ENCODE measurements at regions not wholly inside any gene's neighbourhood (a gene's known extent, or its start where the extent isn't known, plus 50 kb on each side); places are given as distances from the start of the nearest gene placed in this dataset.

DNA sequence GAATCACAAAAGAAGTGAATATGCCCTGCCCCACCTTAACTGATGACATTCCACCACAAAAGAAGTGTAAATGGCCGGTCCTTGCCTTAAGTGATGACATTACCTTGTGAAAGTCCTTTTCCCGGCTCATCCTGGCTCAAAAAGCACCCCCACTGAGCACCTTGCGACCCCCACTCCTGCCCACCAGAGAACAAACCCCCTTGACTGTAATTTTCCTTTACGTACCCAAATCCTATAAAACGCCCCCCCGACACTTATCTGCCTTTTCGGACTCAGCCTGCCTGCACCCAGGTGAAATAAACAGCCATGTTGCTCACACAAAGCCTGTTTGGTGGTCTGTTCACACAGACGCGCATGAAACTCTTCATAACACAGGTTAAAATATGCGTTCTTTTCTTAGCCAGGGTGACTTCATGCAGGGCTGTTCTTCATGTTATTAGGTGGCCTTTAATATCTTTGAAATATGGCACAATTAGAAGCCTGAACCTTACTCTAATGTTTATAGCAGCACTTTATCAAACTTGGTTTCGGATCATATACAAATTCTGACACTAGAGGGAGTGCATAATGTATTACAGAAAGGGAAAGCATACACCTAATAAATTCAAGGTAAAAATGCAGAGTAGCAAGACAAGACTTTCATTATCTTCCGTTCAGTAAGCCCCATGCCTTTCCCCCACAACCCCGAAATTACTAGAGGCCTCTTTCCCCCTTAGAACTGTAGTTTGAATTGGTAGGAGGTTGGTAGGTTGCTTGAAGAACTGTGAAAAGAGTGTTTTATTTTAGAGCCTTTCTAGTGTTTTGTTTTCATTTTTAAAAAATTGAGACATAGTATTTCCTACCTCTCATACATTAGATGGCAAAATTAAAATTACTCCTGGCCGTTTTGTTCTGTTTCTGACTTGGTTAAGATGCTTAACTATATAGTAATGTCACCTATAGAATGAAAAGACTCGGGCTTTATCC lies 117.9 kb downstream of the NPY start:
- peak overlapping the region; percentile 61; the same call in 1 of the 2 replicates for H3K27ac ChIP-seq
- TF ChIP-seq, protein P1, sequence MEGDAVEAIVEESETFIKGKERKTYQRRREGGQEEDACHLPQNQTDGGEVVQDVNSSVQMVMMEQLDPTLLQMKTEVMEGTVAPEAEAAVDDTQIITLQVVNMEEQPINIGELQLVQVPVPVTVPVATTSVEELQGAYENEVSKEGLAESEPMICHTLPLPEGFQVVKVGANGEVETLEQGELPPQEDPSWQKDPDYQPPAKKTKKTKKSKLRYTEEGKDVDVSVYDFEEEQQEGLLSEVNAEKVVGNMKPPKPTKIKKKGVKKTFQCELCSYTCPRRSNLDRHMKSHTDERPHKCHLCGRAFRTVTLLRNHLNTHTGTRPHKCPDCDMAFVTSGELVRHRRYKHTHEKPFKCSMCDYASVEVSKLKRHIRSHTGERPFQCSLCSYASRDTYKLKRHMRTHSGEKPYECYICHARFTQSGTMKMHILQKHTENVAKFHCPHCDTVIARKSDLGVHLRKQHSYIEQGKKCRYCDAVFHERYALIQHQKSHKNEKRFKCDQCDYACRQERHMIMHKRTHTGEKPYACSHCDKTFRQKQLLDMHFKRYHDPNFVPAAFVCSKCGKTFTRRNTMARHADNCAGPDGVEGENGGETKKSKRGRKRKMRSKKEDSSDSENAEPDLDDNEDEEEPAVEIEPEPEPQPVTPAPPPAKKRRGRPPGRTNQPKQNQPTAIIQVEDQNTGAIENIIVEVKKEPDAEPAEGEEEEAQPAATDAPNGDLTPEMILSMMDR (conservative IDR thresholded peaks at IDR 0.05) = peak; percentile 79

DNA sequence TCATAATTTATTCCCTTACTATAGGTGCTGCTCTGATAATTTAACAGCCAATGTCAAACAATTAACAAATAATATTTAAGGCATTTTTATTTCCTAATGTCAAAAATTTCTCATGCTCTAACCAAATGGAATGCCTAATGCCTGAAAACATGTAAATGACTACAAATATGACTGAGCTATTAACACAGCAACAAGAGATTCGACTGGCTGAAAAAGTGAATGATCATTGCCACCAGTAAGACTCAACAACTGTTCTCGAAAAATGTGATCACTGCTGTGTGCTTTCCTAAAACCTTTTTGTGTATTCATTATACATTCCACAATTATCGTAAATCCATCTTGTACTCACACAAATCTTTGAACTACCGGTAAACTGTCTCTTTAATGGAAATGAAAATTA lies 118.7 kb downstream of the NPY start:
- TF ChIP-seq, protein P1 (conservative IDR thresholded peaks at IDR 0.05) = no peak
- peak overlapping the region; percentile 61; the same call in 1 of the 2 replicates for H3K27ac ChIP-seq

DNA sequence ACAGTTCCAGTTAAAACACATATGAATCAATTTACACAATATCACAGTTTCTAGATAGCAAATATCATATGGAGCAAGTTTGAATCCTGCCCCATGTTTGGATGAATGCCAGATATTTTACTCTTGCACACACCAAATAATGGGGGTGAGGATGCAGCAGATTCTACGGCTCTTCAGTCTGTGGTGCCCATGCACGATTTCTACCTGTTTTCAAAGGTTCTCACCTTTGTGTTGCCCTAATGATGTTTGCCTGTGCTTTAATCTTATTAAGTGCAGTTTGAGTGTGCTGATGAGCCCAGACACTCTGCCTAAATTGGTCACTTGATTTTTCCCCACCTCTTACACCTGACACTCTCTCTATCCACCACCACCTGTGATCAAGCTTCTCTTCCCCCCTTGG lies 119.6 kb downstream of the NPY start:
- TF ChIP-seq, protein P1 (conservative IDR thresholded peaks at IDR 0.05) = no peak
- no peak overlapping the region for H3K27ac ChIP-seq

DNA sequence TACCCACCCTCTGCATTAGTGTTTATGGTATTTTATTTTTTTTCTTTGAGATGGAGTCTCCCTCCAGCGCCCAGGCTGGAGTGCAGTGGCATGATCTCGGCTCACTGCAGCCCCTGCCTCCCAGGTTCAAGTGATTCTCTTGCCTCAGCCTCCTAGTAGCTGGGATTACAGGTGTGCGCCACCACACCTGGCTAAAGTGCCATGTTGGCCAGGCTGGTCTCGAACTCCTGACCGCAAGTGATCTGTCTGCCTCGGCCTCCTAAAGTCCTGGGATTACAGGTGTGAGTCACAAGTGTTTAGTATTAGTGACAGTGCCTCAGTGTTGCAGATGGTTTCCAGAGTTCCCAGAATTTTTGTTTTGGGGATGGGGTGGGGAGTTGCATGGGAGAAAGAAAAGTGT lies 120.3 kb downstream of the NPY start:
- TF ChIP-seq, protein P1 (conservative IDR thresholded peaks at IDR 0.05) = no peak
- H3K27ac ChIP-seq = no peak overlapping the region

DNA sequence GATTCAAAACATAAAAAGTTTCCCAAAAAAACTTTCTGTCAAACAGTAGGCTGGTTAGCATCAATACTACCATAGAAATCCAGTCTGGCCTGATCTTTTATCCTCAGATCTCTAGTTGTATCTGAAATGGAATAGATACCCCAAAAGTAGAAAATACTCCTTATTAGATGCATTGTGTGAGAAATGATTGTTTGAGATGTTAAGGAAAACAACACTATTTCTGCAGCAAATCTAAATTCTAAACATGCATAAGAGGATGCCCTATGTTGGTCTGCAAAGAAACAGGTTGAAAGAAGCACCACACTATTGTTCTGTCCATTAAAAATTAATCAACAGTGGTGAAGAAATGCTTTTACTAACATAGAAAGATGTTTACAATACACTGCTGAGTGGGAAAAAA lies 121.0 kb downstream of the NPY start:
- TF ChIP-seq, protein P1 (conservative IDR thresholded peaks at IDR 0.05) = no peak

DNA sequence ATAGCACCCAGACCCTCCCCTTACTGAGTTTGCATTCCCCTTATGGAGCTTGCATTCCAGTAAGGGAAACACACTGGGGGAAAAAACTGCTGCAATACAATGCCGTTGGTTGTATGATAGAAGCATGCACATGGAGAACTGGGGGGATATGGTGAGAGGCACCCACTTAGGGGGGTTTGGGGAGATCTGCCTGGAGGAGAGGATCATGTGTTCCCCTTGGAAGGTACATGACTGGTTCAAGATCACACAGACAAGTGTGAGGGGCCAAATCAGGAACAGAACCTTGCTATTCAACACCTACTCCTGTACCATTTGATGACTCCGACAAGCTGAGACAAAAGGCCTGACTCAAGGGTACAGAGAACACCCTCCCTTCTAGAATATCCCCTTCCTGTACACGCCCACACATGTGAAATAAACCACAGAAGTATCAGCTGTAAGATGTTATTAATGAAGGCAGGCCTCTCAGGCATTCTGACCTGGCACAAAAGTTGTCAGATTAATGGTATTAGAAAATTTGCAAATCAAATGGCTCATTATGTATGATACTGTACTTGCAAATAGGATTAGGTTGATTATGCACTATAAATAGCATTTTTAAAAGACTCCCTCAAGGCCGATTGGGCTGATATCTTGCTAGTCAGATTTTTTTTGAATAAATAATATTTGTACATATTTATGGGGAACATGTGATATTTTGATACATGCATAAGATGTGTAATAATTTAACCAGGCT lies 122.2 kb downstream of the NPY start:
- H3K27ac ChIP-seq = no peak overlapping the region
- TF ChIP-seq, protein P1 (conservative IDR thresholded peaks at IDR 0.05) = no peak

More for the DNA sequence above, 121.0 kb downstream of the NPY start:
- no peak overlapping the region for H3K27ac ChIP-seq

DNA sequence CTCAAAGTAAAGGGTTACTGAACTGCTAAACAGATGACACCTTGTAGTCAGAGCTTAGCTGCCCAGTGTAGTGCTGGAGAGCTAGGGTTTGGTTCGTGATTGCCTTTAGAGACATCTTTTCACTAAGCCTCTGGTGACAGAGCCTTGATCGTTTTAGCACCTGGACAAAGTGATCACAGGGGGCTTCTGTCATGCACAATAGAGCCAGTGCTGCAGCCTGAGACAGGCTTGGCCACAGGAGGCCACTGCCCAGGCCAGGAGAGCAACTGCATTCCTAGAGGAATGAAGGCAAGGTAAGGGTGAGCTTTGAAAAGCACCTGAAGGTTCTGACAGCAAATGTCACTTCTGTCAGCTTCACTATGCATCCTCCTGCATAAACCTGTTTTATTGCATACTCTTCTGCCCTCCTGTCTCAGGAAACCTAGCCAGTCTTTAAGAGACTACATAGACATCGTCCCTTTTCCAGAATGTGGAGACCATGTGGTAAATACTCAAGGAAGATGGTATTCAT lies 122.9 kb downstream of the NPY start:
- TF ChIP-seq, protein P1 (conservative IDR thresholded peaks at IDR 0.05) = no peak
- no peak overlapping the region for H3K27ac ChIP-seq
